Suprapubic skin (tissue), 4 donors: ENCODE measurements at regions not wholly inside any gene's neighbourhood (a gene's known extent, or its start where the extent isn't known, plus 50 kb on each side); places are given as distances from the start of the nearest gene placed in this dataset.
A peak's percentile ranks its signal among the peaks of the same experiment; 100 is the strongest.

Experiments
- DNase-seq, 2 donors: peaks; one replicate each; pipeline ENCODE4 v3.0.0-alpha.2; 2019; ENCODE audit warnings: low spot score in 2 of 2
- H3K27ac ChIP-seq: fragments of 200-600 bp; sonication (generic); one replicate; pipeline ENCODE4 v1.5.1; 2019
- H3K27me3 ChIP-seq: fragments of 200-600 bp; sonication (generic); one replicate; pipeline ENCODE4 v1.5.1; 2019
- H3K36me3 ChIP-seq: fragments of 200-600 bp; sonication (generic); one replicate; pipeline ENCODE4 v1.5.1; 2019
- H3K4me1 ChIP-seq: fragments of 200-600 bp; sonication (generic); one replicate; pipeline ENCODE4 v1.5.1; 2019
- H3K4me3 ChIP-seq: fragments of 200-600 bp; sonication (generic); one replicate; pipeline ENCODE4 v1.5.1; 2019; ENCODE audit warnings: mild to moderate bottlenecking
- H3K9me3 ChIP-seq: fragments of 200-600 bp; sonication (generic); one replicate; pipeline ENCODE4 v1.5.1; 2019
- EP300 ChIP-seq: sonication (generic); formaldehyde crosslinking; IDR thresholded peaks from one replicate; pipeline ENCODE4 v1.6.1; 2017; ENCODE audit warnings: antibody characterized with exemption
- POLR2A ChIP-seq, 2 donors: fragments of 450-650 bp; IDR thresholded peaks; one replicate each; pipeline ENCODE4 v1.6.1; 2017; ENCODE audit warnings: antibody characterized with exemption in 2 of 2, mild to moderate bottlenecking in 2 of 2, moderate library complexity in 2 of 2
- POLR2AphosphoS5 ChIP-seq, 3 donors: sonication (generic); formaldehyde crosslinking; IDR thresholded peaks; one replicate each; pipeline ENCODE4 v1.6.1; 2017; ENCODE audit warnings: antibody characterized with exemption in 3 of 3
- WGBS: methylation state at CpG from one replicate; pipeline ENCODE4 v1.1.5; 2018; 5-methylcytosine and 5-hydroxymethylcytosine counted together
- TF ChIP-seq, protein P1 (sequence below), 2 donors: fragments of 200-600 bp in 1 of 2; fragments of 450-650 bp in 1 of 2; sonication (generic) in 1 of 2; IDR thresholded peaks; one replicate each; pipeline ENCODE4 v1.5.1; 2016 to 2019; ENCODE audit warnings: antibody characterized with exemption in 2 of 2, mild to moderate bottlenecking in 1 of 2, moderate library complexity in 1 of 2

DNA sequence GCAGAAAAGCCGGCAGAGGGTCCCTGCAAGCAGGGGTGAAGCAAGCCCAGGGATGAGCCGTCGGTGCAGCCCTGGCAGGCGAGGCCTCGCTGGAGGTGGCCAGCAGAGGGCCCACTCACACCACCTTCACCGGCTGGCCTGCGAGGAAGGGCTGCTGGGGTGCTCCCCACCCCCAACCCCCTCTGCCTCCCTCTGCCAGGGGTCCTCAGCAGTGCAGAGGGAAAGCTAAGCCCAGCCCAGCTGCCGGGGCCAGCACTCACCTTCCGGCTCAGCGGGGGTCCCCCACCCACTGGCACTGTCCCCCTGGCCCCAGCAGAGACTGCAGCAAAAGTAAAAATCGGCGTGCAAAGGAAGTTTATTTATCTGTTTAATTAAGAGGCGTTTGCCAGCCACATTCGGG is 113.4 kb downstream of the ENGASE start:
- Histone ChIP-seq H3K9me3 (no peaks in the 10 kb centered on the region), H3K4me3 (no peak overlapping the region), H3K4me1 (peaks cover 8% of the 10 kb centered on the region), H3K36me3 (no peaks in the 10 kb centered on the region), H3K27ac (no peak overlapping the region), H3K27me3 (peaks cover 100% of the 10 kb centered on the region)
- DNase-seq = no peak
- 30% methylated on average over 5 of the region's 14 CpGs for WGBS
- TF ChIP-seq EP300 (no peak), POLR2AphosphoS5 (IDR thresholded peaks at IDR 0.05) (no peak), POLR2A (IDR thresholded peaks at IDR 0.05) (no peak)
- TF ChIP-seq, protein P1, sequence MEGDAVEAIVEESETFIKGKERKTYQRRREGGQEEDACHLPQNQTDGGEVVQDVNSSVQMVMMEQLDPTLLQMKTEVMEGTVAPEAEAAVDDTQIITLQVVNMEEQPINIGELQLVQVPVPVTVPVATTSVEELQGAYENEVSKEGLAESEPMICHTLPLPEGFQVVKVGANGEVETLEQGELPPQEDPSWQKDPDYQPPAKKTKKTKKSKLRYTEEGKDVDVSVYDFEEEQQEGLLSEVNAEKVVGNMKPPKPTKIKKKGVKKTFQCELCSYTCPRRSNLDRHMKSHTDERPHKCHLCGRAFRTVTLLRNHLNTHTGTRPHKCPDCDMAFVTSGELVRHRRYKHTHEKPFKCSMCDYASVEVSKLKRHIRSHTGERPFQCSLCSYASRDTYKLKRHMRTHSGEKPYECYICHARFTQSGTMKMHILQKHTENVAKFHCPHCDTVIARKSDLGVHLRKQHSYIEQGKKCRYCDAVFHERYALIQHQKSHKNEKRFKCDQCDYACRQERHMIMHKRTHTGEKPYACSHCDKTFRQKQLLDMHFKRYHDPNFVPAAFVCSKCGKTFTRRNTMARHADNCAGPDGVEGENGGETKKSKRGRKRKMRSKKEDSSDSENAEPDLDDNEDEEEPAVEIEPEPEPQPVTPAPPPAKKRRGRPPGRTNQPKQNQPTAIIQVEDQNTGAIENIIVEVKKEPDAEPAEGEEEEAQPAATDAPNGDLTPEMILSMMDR (IDR thresholded peaks at IDR 0.05) = peak in 1 of 2 donors; percentile 40

DNA sequence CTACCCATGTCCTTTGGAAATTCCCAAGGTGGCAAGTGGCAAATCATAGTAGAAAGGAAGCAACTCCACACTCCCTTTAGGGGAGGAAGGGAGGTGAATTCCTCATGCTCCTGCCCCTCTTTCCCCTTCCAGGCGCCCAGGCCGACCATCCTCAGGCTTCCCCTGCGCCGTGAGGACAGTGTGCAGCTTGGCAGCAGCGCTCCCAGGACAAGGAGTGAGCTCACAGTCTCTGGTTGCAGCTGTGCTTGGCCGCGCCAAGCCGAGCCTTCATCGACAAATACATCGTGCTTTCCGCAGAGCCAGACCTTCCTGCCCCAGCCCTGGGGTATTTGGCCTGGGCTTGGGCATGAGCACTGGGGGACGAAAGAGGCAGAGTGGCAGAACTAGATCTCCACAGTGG is 112.6 kb downstream of the ENGASE start:
- TF ChIP-seq POLR2A (IDR thresholded peaks at IDR 0.05) (no peak), EP300 (no peak), POLR2AphosphoS5 (IDR thresholded peaks at IDR 0.05) (no peak)
- TF ChIP-seq, protein P1 (IDR thresholded peaks at IDR 0.05) = no peak
- Histone ChIP-seq H3K36me3 (no peaks in the 10 kb centered on the region), H3K27ac (no peak overlapping the region), H3K9me3 (no peaks in the 10 kb centered on the region), H3K4me1 (peaks cover 8% of the 10 kb centered on the region), H3K4me3 (no peak overlapping the region), H3K27me3 (peaks cover 100% of the 10 kb centered on the region)
- no peak for DNase-seq
- WGBS = 86% methylated on average over 9 of the region's 12 CpGs

DNA sequence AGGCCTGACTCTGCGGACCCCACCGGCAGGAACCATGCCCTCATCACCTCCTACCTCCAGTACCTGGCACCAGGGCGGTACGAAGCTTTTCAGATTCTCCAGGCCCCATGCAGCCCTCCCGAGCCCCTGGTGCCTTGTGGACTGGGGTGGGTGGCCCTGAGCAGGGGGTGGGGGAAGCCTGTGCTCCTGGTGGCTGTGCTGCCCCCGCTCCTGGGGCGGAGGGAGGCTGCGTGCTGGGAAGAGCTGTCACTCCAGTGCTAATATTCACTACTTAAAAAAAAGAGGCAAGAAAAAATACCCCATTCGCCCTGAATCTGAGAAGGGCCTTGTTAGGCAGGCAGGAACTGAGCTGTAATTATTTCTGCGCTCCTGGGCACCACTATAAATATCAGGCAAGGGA is 111.8 kb downstream of the ENGASE start:
- WGBS = 62% methylated on average over 10 of the region's 10 CpGs
- no peaks in the 10 kb centered on the region for H3K9me3 ChIP-seq
- H3K36me3 ChIP-seq = no peaks in the 10 kb centered on the region
- no peak overlapping the region for H3K27ac ChIP-seq
- no peak for TF ChIP-seq POLR2A (IDR thresholded peaks at IDR 0.05)
- TF ChIP-seq POLR2AphosphoS5 (IDR thresholded peaks at IDR 0.05) = no peak
- TF ChIP-seq EP300 = no peak
- TF ChIP-seq, protein P1 (IDR thresholded peaks at IDR 0.05) = no peak
- DNase-seq = no peak
- H3K27me3 ChIP-seq = peaks cover 100% of the 10 kb centered on the region
- peaks cover 8% of the 10 kb centered on the region for H3K4me1 ChIP-seq
- H3K4me3 ChIP-seq = no peak overlapping the region

DNA sequence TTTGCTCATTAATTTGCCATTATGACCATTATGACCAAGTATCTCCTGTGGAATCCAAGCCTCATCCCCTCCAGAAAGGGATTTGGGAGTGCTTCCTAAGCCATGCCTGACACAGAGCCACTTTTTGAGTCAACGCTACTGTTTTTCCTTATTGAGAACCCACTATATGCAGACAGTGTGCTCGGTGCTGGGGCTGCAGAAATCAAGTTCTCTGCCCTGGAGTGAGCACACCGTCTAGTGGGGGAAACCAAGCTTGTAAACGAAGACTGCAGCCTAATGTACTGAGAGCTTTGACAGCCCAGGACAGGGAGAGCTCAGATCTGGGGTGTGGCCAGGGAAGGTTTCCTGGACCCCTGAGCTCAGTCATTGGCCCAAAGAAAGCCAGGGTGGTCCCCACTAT is 111.0 kb downstream of the ENGASE start:
- 75% methylated on average over 4 of the region's 4 CpGs for WGBS
- Histone ChIP-seq H3K4me3 (no peak overlapping the region), H3K27me3 (peaks cover 100% of the 10 kb centered on the region), H3K36me3 (no peaks in the 10 kb centered on the region), H3K4me1 (peaks cover 8% of the 10 kb centered on the region), H3K27ac (no peak overlapping the region), H3K9me3 (no peaks in the 10 kb centered on the region)
- TF ChIP-seq, protein P1 (IDR thresholded peaks at IDR 0.05) = no peak
- no peak for TF ChIP-seq POLR2A (IDR thresholded peaks at IDR 0.05)
- no peak for DNase-seq

DNA sequence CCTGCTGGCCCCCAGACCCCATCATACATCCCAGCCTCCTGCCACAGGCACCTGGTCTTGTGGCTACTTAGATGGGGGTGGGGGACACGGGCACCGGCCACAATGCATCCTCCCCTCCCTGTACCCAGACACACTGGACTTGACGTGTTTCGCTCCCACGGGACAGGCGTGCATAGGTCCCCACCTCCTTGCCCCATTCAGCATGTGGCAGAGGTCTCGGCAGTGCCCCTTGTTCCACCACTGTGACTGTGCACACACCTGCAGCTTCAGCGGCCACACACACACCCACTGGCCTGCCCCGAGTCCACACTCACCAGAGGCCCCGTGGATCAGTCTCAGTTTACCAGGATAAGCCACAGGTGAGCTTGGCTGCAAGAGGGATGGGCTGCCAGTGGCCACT is 109.6 kb downstream of the ENGASE start:
- H3K27me3 ChIP-seq = peaks cover 100% of the 10 kb centered on the region

More for the DNA sequence above, 109.6 kb downstream of the ENGASE start:
- Histone ChIP-seq H3K27ac (no peak overlapping the region), H3K9me3 (no peaks in the 10 kb centered on the region), H3K36me3 (no peaks in the 10 kb centered on the region), H3K4me3 (no peak overlapping the region), H3K4me1 (peaks cover 8% of the 10 kb centered on the region)
- WGBS = no CpG with 5 or more reads among the region's 10 CpGs
- no peak for DNase-seq
- TF ChIP-seq POLR2AphosphoS5 (IDR thresholded peaks at IDR 0.05) = no peak
- no peak for TF ChIP-seq POLR2A (IDR thresholded peaks at IDR 0.05)
- TF ChIP-seq EP300 = no peak
- TF ChIP-seq, protein P1 (IDR thresholded peaks at IDR 0.05) = no peak
